Globus pallidus (tissue), 1 donor: ENCODE measurements at regions not wholly inside any gene's neighbourhood (a gene's known extent, or its start where the extent isn't known, plus 50 kb on each side); places are given as distances from the start of the nearest gene placed in this dataset.

ENCODE experiments used
- DNase-seq: peaks from one replicate; pipeline ENCODE4 v3.0.0-alpha.2; 2015; ENCODE audit warnings: low spot score

DNA sequence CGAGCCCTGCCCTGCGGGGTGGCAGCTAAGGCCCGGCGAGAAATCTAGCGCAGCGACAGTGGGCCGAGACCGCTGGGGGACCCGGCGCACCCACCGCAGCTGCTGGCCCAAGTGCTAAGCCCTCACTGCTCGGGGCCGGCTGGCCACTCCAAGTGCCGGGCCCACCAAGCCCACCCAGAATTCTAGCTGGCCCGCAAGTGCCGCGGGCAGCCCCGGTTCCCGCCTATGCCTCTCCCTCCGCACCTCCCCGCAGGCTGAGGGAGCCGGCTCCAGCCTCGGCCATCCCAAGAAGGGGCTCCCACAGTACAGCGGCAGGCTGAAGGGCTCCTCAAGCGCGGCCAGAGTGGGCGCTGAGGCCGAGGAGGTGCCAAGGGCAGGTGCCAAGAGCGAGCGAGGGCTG is 55.2 kb upstream of the RND3 start:
- no peak for DNase-seq

DNA sequence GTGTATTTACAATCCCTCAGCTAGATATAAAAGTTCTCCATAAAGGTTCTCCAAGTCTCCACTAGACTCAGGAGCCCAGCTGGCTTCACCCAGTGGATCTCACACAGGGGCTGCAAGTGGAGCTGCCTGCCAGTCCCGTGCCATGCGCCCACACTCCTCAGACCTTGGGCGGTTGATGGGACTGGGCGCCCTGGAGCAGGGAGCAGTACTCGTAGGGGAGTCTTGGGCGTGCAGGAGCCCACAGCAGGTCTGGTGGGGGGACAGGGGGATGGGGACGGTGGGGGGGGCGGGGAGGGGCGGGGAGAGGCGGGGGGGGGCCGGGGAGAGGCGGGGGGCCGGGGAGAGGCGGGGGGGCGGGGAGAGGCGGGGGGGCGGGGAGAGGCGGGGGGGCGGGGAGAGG is 54.7 kb upstream of the RND3 start:
- DNase-seq, result no peak

DNA sequence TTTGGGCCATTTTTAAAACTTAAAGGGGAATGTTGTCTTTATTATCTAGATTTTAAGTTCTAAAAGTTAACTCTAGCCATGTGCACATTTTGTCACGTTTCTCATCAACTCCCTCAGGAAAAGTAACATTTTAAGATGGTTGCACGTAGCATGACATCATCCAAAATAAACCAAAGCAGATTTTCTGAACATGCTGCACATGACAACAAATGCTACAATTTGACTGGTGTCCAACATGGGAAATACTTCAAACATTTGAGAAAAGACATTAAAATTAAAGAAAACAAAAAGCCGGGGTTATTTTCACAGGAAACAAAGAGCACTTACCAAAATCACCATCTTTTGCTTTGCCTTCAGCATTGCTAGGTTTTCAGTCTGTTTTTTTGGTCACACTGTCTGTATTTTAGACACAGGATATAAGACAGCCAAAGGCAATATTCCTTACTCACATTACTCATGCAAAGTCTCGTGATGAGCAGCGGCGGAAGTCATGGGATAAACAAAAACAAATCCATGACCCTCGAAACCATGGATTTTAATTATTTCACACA is 51.3 kb upstream of the RND3 start:
- DNase-seq, result no peak
